GM18505 (cell line): ENCODE measurements at regions not wholly inside any gene's neighbourhood (a gene's known extent, or its start where the extent isn't known, plus 50 kb on each side); places are given as distances from the start of the nearest gene placed in this dataset.

Experiments
- ATAC-seq: cut with Tn5 transposase; IDR thresholded peaks from one replicate; pipeline ENCODE4 v1.9.1; 2021; ENCODE audit not compliant: unreplicated experiment
- POLR2A ChIP-seq: IDR thresholded peaks from 4 replicates; pipeline ENCODE4 v1.6.1; 2011; ENCODE audit warnings: borderline replicate concordance; ENCODE audit not compliant: insufficient read depth, insufficient read length; ENCODE audit errors: extremely low read depth

DNA sequence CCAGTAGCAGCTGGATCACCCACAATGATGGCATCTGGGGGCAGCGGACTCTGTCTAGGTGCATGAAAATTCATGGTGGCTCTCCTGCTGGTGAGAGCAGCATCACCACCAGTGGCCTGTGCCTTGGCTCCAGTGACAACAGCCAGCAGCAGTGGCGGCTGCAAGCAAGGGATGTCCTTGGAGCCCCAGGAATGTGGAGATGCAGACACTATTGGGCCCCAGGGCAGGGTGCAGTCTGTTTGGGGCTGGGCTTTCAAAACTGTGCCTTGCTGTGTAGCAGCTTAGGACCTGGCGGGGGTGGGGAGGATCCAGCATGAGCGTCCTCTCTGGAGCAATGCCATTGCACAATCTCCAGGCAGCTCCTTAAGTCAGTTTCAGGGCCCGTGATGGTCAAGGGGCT is 199.7 kb downstream of the CHD9NB start:
- no peak for ATAC-seq
- TF ChIP-seq POLR2A: no peak

DNA sequence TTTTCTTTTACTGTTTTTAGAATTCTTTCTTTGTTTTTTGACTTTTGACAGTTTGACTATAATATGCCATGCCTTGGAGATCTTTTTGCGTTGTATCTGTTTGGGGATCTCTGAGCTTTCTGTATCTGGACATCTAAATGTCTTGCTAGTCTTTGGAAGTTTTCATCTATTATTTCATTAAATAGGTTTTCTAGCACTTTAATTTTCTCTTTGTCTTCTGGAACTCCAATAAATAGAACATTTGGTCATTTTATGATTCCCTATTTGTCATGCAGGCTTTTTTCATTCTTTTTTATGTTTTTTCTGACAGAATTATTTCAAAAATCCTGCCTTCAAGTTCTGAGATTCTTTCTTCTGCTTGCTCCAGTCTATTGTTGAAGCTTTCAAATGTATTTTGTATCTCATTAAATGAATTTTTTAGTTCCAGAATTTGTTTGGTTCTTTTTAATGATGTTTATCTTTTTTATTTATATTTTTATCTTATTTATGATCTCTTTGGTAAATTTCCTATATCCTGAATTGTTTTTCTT is 201.4 kb downstream of the CHD9NB start:
- TF ChIP-seq POLR2A: no peak
- ATAC-seq: no peak

DNA sequence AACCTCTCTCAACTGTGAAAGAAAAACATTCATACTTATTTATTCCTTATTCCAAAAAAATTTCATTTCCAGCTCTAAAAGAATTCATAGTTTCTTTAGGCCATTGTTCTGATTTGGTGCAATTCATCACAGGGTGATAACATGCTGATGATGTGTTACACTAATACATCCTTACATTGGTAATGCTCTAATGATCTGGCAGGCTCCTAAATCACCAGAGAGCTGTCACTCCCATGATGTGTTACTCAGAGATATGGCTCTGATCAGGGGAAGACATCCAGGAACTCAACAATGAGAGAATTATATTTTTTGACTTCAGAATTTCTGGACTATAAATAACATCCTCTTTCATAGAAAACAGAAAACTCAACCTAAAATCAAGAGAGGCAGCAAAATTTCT is 209.3 kb downstream of the CHD9NB start:
- no peak for ATAC-seq
- TF ChIP-seq POLR2A: no peak

DNA sequence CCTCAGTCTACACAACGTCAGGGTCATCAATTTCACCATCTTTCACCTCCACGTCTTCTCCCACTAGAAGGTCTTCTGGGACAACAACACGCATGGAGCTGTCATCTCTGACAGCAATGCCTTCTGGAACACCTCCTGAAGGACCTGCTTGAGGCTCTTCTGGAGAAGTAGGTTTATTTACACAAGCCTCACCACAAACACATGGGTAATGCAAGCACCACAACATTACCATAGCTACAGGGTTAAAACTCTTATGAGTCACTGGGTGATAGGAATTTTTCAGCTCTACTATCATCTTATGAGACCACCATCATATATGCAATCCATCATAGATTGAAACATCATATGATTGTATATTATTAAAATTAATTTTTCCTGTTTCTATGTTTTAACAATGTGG is 215.4 kb downstream of the CHD9NB start:
- no peak for ATAC-seq

GRCh38 chr16:52834736-52835465 is 217.8 kb downstream of the CHD9NB start:
- no peak for ATAC-seq
- TF ChIP-seq POLR2A: no peak

More for the DNA sequence above, 215.4 kb downstream of the CHD9NB start:
- no peak for TF ChIP-seq POLR2A

- ATAC-seq: no peak
- no peak for TF ChIP-seq POLR2A
Observed at GRCh38 chr16:52832771-52833170, 219.9 kb downstream of the CHD9NB start.

DNA sequence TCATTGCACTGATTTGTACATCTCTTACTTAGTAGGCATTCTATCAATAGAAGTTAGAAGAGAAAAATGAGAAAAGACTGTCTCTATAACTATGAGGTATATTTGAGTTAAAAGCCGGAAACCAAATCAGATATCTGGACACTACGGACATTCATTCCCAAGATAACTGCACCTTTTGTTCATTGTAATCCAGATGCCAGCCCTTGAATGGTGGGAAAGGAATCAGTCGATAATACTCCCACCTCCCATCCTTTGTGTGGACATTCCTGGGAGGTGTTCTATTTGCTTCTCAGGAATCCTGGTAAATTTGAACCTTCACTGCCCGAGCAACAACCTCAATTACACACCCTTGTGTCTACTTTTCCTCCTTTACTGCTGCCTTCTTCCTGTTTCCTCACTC is 225.2 kb downstream of the CHD9NB start:
- TF ChIP-seq POLR2A: no peak
- ATAC-seq: no peak

GRCh38 chr16:52825892-52826291 is 226.8 kb downstream of the CHD9NB start:
- TF ChIP-seq POLR2A: no peak
- ATAC-seq: no peak

GRCh38 chr16:52819808-52820207 is 232.9 kb downstream of the CHD9NB start:
- TF ChIP-seq POLR2A: no peak
- no peak for ATAC-seq

- ATAC-seq: no peak
- TF ChIP-seq POLR2A: no peak
Observed at GRCh38 chr16:52819405-52819804, 233.3 kb downstream of the CHD9NB start.

DNA sequence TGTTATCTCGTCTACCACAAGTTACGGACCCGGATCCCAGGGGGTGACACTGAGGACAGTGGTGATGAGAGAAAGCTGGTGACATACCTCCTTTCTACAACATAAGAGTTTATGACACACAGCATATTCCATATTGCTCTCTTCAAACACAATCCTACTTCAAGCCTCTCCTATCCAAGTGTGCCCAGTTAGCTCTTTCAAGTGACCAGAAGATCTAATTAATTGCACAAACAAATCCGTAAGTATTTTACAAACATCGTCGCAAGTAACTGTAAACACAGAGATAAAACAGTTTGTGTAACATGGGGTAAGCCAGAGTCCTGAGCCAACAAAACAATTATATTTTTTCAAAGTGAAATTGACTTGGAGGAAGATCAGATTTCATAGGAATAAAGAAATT is 235.0 kb downstream of the CHD9NB start:
- no peak for TF ChIP-seq POLR2A

GRCh38 chr16:52816993-52817392 is 235.7 kb downstream of the CHD9NB start:
- ATAC-seq: no peak
- no peak for TF ChIP-seq POLR2A

More for the DNA sequence above, 235.0 kb downstream of the CHD9NB start:
- ATAC-seq: no peak

DNA sequence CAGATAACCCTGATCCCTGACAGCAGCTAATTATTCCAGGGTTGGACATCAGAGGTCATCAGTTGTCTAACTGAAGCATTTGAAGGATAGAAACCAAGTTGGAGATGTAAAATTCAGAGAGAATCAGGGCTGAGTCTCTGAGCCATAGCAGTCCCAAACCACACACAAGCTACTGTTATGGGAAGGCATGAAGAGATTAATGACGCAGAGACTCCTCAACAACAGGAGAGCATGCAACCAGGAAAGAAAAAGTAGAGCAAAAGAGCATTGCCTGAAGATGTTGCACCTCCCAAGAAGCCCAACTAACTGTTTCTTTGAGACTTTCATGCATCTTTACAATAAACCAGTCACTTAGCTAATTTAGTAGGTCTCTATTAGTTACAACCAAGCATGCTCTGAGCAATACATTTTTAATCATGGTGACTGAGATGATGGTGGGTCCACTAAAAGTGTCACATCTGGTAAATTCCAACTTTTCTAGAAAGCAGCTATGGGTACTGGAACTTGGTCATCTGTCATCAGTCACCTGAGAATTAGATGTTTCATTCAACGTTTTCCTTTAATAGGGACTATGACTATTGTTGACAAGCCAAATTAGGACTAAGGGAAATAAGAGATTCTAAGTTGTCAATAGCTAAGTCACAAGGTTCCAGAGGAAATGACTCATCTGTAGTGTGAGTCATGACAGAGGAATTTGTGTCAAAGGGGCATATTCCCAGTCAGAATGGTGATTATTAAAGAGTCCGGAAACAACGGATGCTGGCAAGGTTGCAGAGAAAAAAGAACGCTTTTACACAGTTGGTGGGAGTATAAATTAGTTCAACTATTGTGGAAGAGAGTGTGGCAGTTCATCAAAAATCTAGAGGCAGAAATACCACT is 239.8 kb downstream of the CHD9NB start:
- no peak for ATAC-seq
- no peak for TF ChIP-seq POLR2A
